Aorta (tissue), 5 donors: ENCODE measurements at regions not wholly inside any gene's neighbourhood (a gene's known extent, or its start where the extent isn't known, plus 50 kb on each side); places are given as distances from the start of the nearest gene placed in this dataset.
A peak's percentile ranks its signal among the peaks of the same experiment; 100 is the strongest.

Source experiments
- ATAC-seq: fragments of 200-7000 bp; cut with Tn5 transposase; one replicate; pipeline ENCODE4 v1.9.1; 2022; ENCODE audit warnings: moderate library complexity; ENCODE audit not compliant: low FRiP score
- DNase-seq, 2 donors: peaks; one replicate each; pipeline ENCODE4 v3.0.0-alpha.2; 2020
- H3K27ac ChIP-seq, 2 donors: one replicate each; pipeline ENCODE4 v1.5.1; 2013; ENCODE audit warnings: low read length in 2 of 2, mild to moderate bottlenecking in 2 of 2, moderate library complexity in 2 of 2, control low read depth in 1 of 2, inconsistent platforms in 1 of 2, low read depth in 1 of 2
- H3K27me3 ChIP-seq, 2 donors: one replicate each; pipeline ENCODE4 v1.6.1; 2013; ENCODE audit warnings: control low read depth in 1 of 2, low read length in 1 of 2, mild to moderate bottlenecking in 1 of 2, moderate library complexity in 1 of 2; ENCODE audit not compliant: insufficient read depth in 2 of 2, control insufficient read depth in 1 of 2
- H3K36me3 ChIP-seq, 2 donors: one replicate each; pipeline ENCODE4 v1.6.1; 2013; ENCODE audit warnings: control low read depth in 1 of 2, low read length in 1 of 2, mild to moderate bottlenecking in 1 of 2; ENCODE audit not compliant: insufficient read depth in 2 of 2, control insufficient read depth in 1 of 2
- H3K4me1 ChIP-seq, 2 donors: one replicate each; pipeline ENCODE4 v1.6.1; 2013; ENCODE audit warnings: low read length in 2 of 2, control low read depth in 1 of 2, mild to moderate bottlenecking in 1 of 2, moderate library complexity in 1 of 2; ENCODE audit not compliant: insufficient read depth in 2 of 2, control insufficient read depth in 1 of 2
- H3K4me3 ChIP-seq, 2 donors: one replicate each; pipeline ENCODE4 v1.5.1; 2013; ENCODE audit warnings: low read length in 2 of 2, control low read depth in 1 of 2, mild to moderate bottlenecking in 1 of 2
- H3K9me3 ChIP-seq: one replicate; pipeline ENCODE4 v1.6.1; 2013; ENCODE audit warnings: mild to moderate bottlenecking, low read length; ENCODE audit not compliant: control insufficient read depth
- WGBS, 2 donors: extraction: QIAGEN DNeasy Blood & Tissue Kit; methylation state at CpG; one replicate each; pipeline ENCODE4 v1.1.7; 2013; 5-methylcytosine and 5-hydroxymethylcytosine counted together
- intact Hi-C, 2 donors: fragments of 100-400 bp; cut with DNase I; formaldehyde crosslinking; loops; one replicate each; pipeline versions ENCODE4 v1.14.2 to v1.15.0; 2022
- donor health status: healthy with polysubstance abuse.
- donor health status: Bipolar disorder and iron deficiency.
- donor health status: DM: no; HTN: no; CAD: no.
- donor health status: DM: no; HTN: no; CAD: no.
- donor health status: DM: yes; HTN: yes; CAD: no.

DNA sequence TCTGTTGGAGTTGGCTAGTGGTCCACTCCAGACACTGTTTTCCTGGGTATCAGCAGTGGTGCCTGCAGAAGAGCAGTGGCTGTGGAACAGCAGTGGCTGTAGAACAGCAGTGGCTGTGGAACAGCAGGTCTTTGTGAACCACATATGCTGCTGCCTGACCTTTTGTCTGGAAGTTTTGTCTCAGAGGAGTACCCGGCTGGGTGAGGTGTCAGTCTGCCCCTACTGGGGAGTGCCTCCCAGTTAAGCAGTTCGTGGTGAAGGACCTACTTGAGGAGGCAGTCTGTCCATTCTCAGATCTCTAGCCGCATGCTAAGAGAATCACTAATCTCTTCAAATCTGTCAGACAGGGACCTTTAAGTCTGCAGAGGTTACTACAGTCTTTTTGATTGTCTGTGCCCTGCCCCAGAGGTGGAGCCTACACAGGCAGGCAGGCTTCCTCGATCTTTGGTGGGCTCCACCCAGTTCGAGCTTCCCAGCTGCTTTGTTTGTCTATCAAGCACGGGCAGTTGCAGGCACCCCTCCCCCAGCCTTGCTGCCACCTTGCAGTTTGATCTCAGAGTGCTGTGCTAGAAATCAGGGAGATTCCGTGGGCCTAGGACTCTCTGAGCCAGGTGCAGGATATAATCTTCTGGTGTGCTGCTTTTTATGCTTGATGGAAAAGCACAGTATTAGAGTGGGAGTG, 89.1 kb upstream of the TRIM48 start:
- H3K9me3 ChIP-seq: peaks cover 3% of the 10 kb centered on the region
- H3K27ac ChIP-seq: no peak overlapping the region
- no peaks in the 10 kb centered on the region for H3K36me3 ChIP-seq
- no peaks in the 10 kb centered on the region for H3K4me1 ChIP-seq
- DNase-seq: peak; percentile 24 to 49
- ATAC-seq: no peak
- no peaks in the 10 kb centered on the region for H3K27me3 ChIP-seq
- WGBS, 2 donors: 45 to 50% methylated on average over 7 of the region's 7 CpGs
- intact Hi-C loops: no loop called here
- no peak overlapping the region for H3K4me3 ChIP-seq
